ENCODE measurements at regions not wholly inside any gene's neighbourhood (a gene's known extent, or its start where the extent isn't known, plus 50 kb on each side); places are given as distances from the start of the nearest gene placed in this dataset.

- TF ChIP-seq, protein P1, sequence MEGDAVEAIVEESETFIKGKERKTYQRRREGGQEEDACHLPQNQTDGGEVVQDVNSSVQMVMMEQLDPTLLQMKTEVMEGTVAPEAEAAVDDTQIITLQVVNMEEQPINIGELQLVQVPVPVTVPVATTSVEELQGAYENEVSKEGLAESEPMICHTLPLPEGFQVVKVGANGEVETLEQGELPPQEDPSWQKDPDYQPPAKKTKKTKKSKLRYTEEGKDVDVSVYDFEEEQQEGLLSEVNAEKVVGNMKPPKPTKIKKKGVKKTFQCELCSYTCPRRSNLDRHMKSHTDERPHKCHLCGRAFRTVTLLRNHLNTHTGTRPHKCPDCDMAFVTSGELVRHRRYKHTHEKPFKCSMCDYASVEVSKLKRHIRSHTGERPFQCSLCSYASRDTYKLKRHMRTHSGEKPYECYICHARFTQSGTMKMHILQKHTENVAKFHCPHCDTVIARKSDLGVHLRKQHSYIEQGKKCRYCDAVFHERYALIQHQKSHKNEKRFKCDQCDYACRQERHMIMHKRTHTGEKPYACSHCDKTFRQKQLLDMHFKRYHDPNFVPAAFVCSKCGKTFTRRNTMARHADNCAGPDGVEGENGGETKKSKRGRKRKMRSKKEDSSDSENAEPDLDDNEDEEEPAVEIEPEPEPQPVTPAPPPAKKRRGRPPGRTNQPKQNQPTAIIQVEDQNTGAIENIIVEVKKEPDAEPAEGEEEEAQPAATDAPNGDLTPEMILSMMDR (IDR thresholded peaks at IDR 0.05; ENCODE audit: poor library complexity): no peak
- TF ChIP-seq EZH2 (IDR thresholded peaks at IDR 0.05; ENCODE audit: borderline replicate concordance): no peak
- no peak for TF ChIP-seq EZH2phosphoT487 (IDR thresholded peaks at IDR 0.05; ENCODE audit: low read depth, severe bottlenecking, unreplicated experiment)
Observed at GRCh38 chr18:73990258-73990657, 157.4 kb downstream of the FBXO15 start.

All from hepatocyte (in vitro differentiated cells).